ENCODE measurements at regions not wholly inside any gene's neighbourhood (a gene's known extent, or its start where the extent isn't known, plus 50 kb on each side); places are given as distances from the start of the nearest gene placed in this dataset.
A peak's percentile ranks its signal among the peaks of the same experiment; 100 is the strongest.
"Not testable (repeated sequence)": the region's sequence is repeated elsewhere in the genome, so short reads cannot be mapped to it uniquely, and the experiment has no call there.

- no peak for DNase-seq
Observed at GRCh38 chr21:35450830-35451229, 401.7 kb upstream of the RUNX1 start.

- DNase-seq, result no peak
Observed at GRCh38 chr21:35449846-35450245, 400.7 kb upstream of the RUNX1 start.

- no peak for DNase-seq
Observed at GRCh38 chr21:35448876-35449599, 399.9 kb upstream of the RUNX1 start.

GRCh38 chr21:35444391-35444790 is 395.3 kb upstream of the RUNX1 start:
- no peak for DNase-seq

GRCh38 chr21:35441868-35442582 is 392.9 kb upstream of the RUNX1 start:
- DNase-seq, result no peak

GRCh38 chr21:35438643-35439404 is 389.7 kb upstream of the RUNX1 start:
- DNase-seq, result peak; percentile 9

GRCh38 chr21:35437941-35438340 is 388.8 kb upstream of the RUNX1 start:
- DNase-seq, result no peak

GRCh38 chr21:35436899-35437298 is 387.8 kb upstream of the RUNX1 start:
- no peak for DNase-seq

- not testable (repeated sequence) for DNase-seq
Observed at GRCh38 chr21:35432601-35433000, 383.5 kb upstream of the RUNX1 start.

- DNase-seq, result no peak
Observed at GRCh38 chr21:35430260-35430659, 381.2 kb upstream of the RUNX1 start.

GRCh38 chr21:35428937-35429336 is 379.8 kb upstream of the RUNX1 start:
- DNase-seq, result peak; percentile 33

- peak; percentile 88 for DNase-seq
Observed at GRCh38 chr21:35428489-35428888, 379.4 kb upstream of the RUNX1 start.

GRCh38 chr21:35428001-35428320 is 378.9 kb upstream of the RUNX1 start:
- DNase-seq, result peak; percentile 70

- no peak for DNase-seq
Observed at GRCh38 chr21:35427320-35428000, 378.4 kb upstream of the RUNX1 start.

- DNase-seq, result no peak
Observed at GRCh38 chr21:35426897-35427296, 377.8 kb upstream of the RUNX1 start.

GRCh38 chr21:35426469-35426868 is 377.4 kb upstream of the RUNX1 start:
- no peak for DNase-seq

GRCh38 chr21:35424122-35424521 is 375.0 kb upstream of the RUNX1 start:
- DNase-seq, result no peak

- peak; percentile 77 for DNase-seq
Observed at GRCh38 chr21:35423709-35424108, 374.6 kb upstream of the RUNX1 start.

GRCh38 chr21:35422011-35422410 is 372.9 kb upstream of the RUNX1 start:
- DNase-seq, result no peak

- DNase-seq, result no peak
Observed at GRCh38 chr21:35421221-35421620, 372.1 kb upstream of the RUNX1 start.

- no peak for DNase-seq
Observed at GRCh38 chr21:35420656-35421055, 371.6 kb upstream of the RUNX1 start.

- DNase-seq, result no peak
Observed at GRCh38 chr21:35417762-35418161, 368.7 kb upstream of the RUNX1 start.

- no peak for DNase-seq
Observed at GRCh38 chr21:35416866-35417489, 367.9 kb upstream of the RUNX1 start.
